Fibroblast of villous mesenchyme (primary cell): ENCODE measurements at regions not wholly inside any gene's neighbourhood (a gene's known extent, or its start where the extent isn't known, plus 50 kb on each side); places are given as distances from the start of the nearest gene placed in this dataset.

Source experiments
- DNase-seq: peaks from one replicate; pipeline ENCODE4 v3.0.0-alpha.2; 2010; ENCODE audit warnings: low read depth
- H3K4me3 ChIP-seq: 2 replicates; pipeline ENCODE4 v1.5.1; 2011; ENCODE audit warnings: low read depth, mild to moderate bottlenecking, low read length
- CTCF ChIP-seq: IDR thresholded peaks from 2 replicates; pipeline ENCODE4 v1.5.1; 2012; ENCODE audit warnings: low read depth, mild to moderate bottlenecking, low read length; ENCODE audit not compliant: insufficient read depth

- DNase-seq: no peak
- H3K4me3 ChIP-seq: no peak overlapping the region
- TF ChIP-seq CTCF: no peak
Measured at GRCh38 chr2:864501-865106, 86.0 kb upstream of the SNTG2 start.

GRCh38 chr2:863732-864450 is 86.8 kb upstream of the SNTG2 start:
- H3K4me3 ChIP-seq: no peak overlapping the region
- no peak for DNase-seq
- no peak for TF ChIP-seq CTCF

GRCh38 chr2:862731-863466 is 87.8 kb upstream of the SNTG2 start:
- DNase-seq: no peak
- TF ChIP-seq CTCF: no peak
- H3K4me3 ChIP-seq: no peak overlapping the region

- TF ChIP-seq CTCF: no peak
- no peak overlapping the region for H3K4me3 ChIP-seq
- no peak for DNase-seq
Measured at GRCh38 chr2:862355-862687, 88.3 kb upstream of the SNTG2 start.

- no peak overlapping the region for H3K4me3 ChIP-seq
- no peak for TF ChIP-seq CTCF
- no peak for DNase-seq
Measured at GRCh38 chr2:861655-862354, 88.8 kb upstream of the SNTG2 start.

- no peak for TF ChIP-seq CTCF
- H3K4me3 ChIP-seq: no peak overlapping the region
- no peak for DNase-seq
Measured at GRCh38 chr2:860259-860855, 90.3 kb upstream of the SNTG2 start.
